Ovary (tissue), 3 donors: ENCODE measurements at regions not wholly inside any gene's neighbourhood (a gene's known extent, or its start where the extent isn't known, plus 50 kb on each side); places are given as distances from the start of the nearest gene placed in this dataset.

Experiments
- EP300 ChIP-seq: sonication (generic); formaldehyde crosslinking; IDR thresholded peaks from one replicate; pipeline ENCODE4 v1.6.1; 2017; ENCODE audit warnings: antibody characterized with exemption
- POLR2A ChIP-seq: fragments of 450-650 bp; IDR thresholded peaks from one replicate; pipeline ENCODE4 v1.6.1; 2017; ENCODE audit warnings: antibody characterized with exemption, mild to moderate bottlenecking, moderate library complexity
- TF ChIP-seq, protein P1 (sequence below), 3 donors: fragments of 450-650 bp in 2 of 3; fragments of 200-600 bp in 1 of 3; IDR thresholded peaks; one replicate each; pipeline versions ENCODE4 v1.5.1 to v1.8.0; 2016 to 2022; ENCODE audit warnings: antibody characterized with exemption in 3 of 3, mild to moderate bottlenecking in 1 of 3
- donor health status: DM: no; HTN: no; CAD: no.

GRCh38 chr2:15808204-15808910 lies 132.0 kb upstream of the MYCN start:
- TF ChIP-seq POLR2A, result no peak
- TF ChIP-seq, protein P1, sequence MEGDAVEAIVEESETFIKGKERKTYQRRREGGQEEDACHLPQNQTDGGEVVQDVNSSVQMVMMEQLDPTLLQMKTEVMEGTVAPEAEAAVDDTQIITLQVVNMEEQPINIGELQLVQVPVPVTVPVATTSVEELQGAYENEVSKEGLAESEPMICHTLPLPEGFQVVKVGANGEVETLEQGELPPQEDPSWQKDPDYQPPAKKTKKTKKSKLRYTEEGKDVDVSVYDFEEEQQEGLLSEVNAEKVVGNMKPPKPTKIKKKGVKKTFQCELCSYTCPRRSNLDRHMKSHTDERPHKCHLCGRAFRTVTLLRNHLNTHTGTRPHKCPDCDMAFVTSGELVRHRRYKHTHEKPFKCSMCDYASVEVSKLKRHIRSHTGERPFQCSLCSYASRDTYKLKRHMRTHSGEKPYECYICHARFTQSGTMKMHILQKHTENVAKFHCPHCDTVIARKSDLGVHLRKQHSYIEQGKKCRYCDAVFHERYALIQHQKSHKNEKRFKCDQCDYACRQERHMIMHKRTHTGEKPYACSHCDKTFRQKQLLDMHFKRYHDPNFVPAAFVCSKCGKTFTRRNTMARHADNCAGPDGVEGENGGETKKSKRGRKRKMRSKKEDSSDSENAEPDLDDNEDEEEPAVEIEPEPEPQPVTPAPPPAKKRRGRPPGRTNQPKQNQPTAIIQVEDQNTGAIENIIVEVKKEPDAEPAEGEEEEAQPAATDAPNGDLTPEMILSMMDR (IDR thresholded peaks at IDR 0.05), result no peak
- TF ChIP-seq EP300, result no peak
